Activated CD4-positive, alpha-beta T cell treated with anti-CD3 and anti-CD28 coated beads, Interleukin-2, amount 10 ng/mL, durations not matched to agents 7 days and 5 days (primary cell): ENCODE measurements at regions not wholly inside any gene's neighbourhood (a gene's known extent, or its start where the extent isn't known, plus 50 kb on each side); places are given as distances from the start of the nearest gene placed in this dataset.

Experiments used
- CTCF ChIA-PET: fragments of 350-600 bp; sonication (Branson Sonifier 250); formaldehyde crosslinking; loops from one replicate; lab custom pipeline; 2021; ENCODE audit warnings: antibody characterized with exemption; lab: Charles Lee
- POLR2A ChIA-PET: fragments of 350-600 bp; sonication (Branson Sonifier 250); formaldehyde crosslinking; loops from one replicate; lab custom pipeline; 2021; ENCODE audit warnings: antibody characterized with exemption; lab: Charles Lee
- DNase-seq: peaks from one replicate; pipeline ENCODE4 v3.0.0-alpha.2; 2020
- H3K27ac Mint-ChIP-seq: one replicate; pipeline ENCODE4 v1.8.0; 2021; ENCODE audit warnings: mild to moderate bottlenecking, moderate library complexity, mixed read lengths
- H3K27me3 Mint-ChIP-seq: one replicate; pipeline ENCODE4 v1.8.0; 2021; ENCODE audit warnings: mixed read lengths
- H3K36me3 Mint-ChIP-seq: one replicate; pipeline ENCODE4 v1.8.0; 2021; ENCODE audit warnings: low read depth, mixed read lengths
- H3K4me1 Mint-ChIP-seq: one replicate; pipeline ENCODE4 v1.8.0; 2021; ENCODE audit warnings: mixed read lengths
- H3K4me3 Mint-ChIP-seq: one replicate; pipeline ENCODE4 v1.8.0; 2021; ENCODE audit warnings: mild to moderate bottlenecking, moderate library complexity, mixed read lengths
- H3K9me3 Mint-ChIP-seq: one replicate; pipeline ENCODE4 v1.8.0; 2021; ENCODE audit warnings: mixed read lengths

DNA sequence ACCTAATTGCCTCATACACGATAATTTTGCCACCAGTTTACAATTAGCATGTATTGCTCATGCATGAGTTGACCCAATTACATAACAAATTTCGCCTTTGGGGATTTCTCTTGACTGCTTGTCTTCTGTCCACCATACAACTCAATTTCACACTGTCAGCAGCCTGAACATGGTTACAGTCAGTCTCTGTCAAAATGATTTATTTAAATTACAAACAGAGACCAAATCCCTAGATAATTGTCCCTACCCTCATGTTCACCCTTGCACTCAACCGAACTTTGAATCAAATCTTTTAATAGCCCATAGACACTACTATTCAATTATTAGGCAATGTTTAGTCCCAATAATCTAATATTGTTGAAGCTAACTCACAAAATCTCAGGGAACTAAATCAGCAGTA lies 59.7 kb upstream of the NEBL start:
- H3K4me1 Mint-ChIP-seq: no peaks in the 10 kb centered on the region

DNA sequence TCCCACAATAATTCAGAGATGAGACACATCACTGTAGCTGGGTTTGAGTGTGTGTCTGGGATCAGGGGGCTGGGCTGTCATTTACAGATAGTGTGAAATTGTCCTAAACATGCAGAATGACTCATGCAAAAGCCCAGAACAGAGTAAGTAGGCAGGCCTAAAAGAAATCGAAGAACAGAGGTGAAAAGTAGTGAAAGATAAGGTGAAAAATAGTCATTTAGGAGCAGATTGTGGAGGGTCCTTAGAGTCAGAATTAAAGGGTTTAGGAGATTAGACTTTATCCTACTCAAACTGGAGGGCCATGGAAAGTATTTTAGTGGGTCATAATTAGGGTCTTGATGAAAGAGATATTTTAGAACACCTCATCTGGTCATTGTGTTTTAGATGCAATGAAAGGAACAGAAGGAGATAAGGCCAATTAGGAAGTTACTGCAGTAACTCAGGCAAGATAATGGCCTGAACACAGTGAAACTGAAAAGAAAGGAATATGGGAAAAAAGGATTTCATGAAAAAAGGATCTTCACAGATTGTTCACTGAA lies 58.3 kb upstream of the NEBL start:
- CTCF ChIA-PET: no interaction called here
- POLR2A ChIA-PET: no interaction called here
- H3K36me3 Mint-ChIP-seq: no peaks in the 10 kb centered on the region
- no peaks in the 10 kb centered on the region for H3K9me3 Mint-ChIP-seq
- H3K4me1 Mint-ChIP-seq: no peaks in the 10 kb centered on the region
- H3K4me3 Mint-ChIP-seq: no peak overlapping the region
- no peak for DNase-seq
- no peaks in the 10 kb centered on the region for H3K27me3 Mint-ChIP-seq
- H3K27ac Mint-ChIP-seq: no peak overlapping the region

More for the DNA sequence above, 59.7 kb upstream of the NEBL start:
- POLR2A ChIA-PET: no interaction called here
- Mint-ChIP-seq H3K4me3 (no peak overlapping the region), H3K36me3 (no peaks in the 10 kb centered on the region), H3K9me3 (no peaks in the 10 kb centered on the region), H3K27me3 (no peaks in the 10 kb centered on the region), H3K27ac (no peak overlapping the region)
- no peak for DNase-seq
- CTCF ChIA-PET: no interaction called here

DNA sequence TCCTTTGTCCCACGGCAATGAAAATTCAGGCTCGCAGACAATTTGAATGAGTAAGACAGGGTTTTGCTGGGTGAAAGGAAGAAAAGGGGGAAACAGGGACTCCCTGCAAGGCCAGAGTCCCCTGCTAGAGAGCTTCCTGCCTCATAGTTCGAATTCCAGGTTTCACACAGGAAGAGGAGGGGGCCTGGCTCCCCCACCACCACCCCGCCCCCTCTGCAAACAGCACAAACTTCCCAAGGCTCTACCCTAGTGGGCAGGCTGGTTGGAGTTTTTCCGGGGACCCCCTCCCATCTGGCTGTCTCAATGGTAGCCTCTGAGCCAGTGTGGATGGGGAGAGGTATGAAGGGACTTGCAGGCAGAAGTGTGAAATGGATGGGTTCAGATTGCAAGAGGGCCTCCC lies 57.4 kb upstream of the NEBL start:
- Mint-ChIP-seq H3K4me1 (no peaks in the 10 kb centered on the region), H3K4me3 (no peak overlapping the region), H3K27ac (no peak overlapping the region), H3K36me3 (no peaks in the 10 kb centered on the region), H3K9me3 (no peaks in the 10 kb centered on the region), H3K27me3 (no peaks in the 10 kb centered on the region)
- ChIA-PET CTCF (interaction anchor here (0.6 kb wide), 2 partner anchors 38 to 1365 kb away, joined by 3 to 6 read pairs; no protein-coding TSS in a partner anchor), POLR2A (no interaction called here)
- no peak for DNase-seq

GRCh38 chr10:20953120-20953519 lies 56.0 kb upstream of the NEBL start:
- ChIA-PET CTCF (interaction anchor here (0.7 kb wide), 1 partner anchor 341 kb away, joined by 3 read pairs; no protein-coding TSS in a partner anchor), POLR2A (no interaction called here)
- no peaks in the 10 kb centered on the region for H3K27me3 Mint-ChIP-seq
- DNase-seq: no peak
- no peaks in the 10 kb centered on the region for H3K4me1 Mint-ChIP-seq
- H3K27ac Mint-ChIP-seq: no peak overlapping the region
- H3K9me3 Mint-ChIP-seq: no peaks in the 10 kb centered on the region
- no peaks in the 10 kb centered on the region for H3K36me3 Mint-ChIP-seq
- H3K4me3 Mint-ChIP-seq: no peak overlapping the region

- Mint-ChIP-seq H3K36me3 (no peaks in the 10 kb centered on the region), H3K27me3 (no peaks in the 10 kb centered on the region), H3K4me1 (no peaks in the 10 kb centered on the region), H3K4me3 (no peak overlapping the region), H3K9me3 (no peaks in the 10 kb centered on the region), H3K27ac (no peak overlapping the region)
- DNase-seq: no peak
- ChIA-PET POLR2A (no interaction called here), CTCF (no interaction called here)
These were observed 52.9 kb upstream of the NEBL start for GRCh38 chr10:20949967-20950366.

DNA sequence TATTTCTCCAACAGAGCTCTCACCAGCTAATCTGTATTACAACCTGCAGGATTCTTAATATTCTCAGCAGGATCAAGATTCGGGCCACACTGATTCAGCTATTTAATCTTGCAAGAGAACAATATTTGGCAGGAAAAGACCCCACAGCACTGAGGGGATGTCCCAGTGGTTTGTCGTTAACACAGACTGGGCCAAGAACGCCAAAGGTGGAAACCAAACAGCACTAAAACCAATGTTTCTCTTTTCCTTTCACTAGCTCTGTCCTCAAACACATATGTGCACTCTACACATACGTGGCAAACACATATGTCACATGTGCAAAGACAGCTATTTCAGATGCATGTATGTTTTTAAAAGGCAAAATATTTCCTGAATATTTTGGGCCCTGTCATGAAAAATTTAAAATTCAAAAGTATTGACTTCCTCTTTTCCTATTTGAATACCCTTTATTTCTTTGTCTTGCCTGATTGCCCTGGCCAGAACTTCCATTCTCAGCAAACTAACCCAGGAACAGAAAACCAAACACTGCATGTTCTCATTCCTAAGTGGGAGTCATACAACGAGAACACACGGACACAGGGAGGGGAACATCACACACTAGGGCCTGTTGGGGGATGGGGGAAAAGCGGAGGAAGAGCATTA lies 51.7 kb upstream of the NEBL start:
- no peak for DNase-seq
- H3K27ac Mint-ChIP-seq: no peak overlapping the region
- no peaks in the 10 kb centered on the region for H3K27me3 Mint-ChIP-seq
- H3K9me3 Mint-ChIP-seq: no peaks in the 10 kb centered on the region
- H3K4me3 Mint-ChIP-seq: no peak overlapping the region
- ChIA-PET CTCF (no interaction called here), POLR2A (no interaction called here)
- no peaks in the 10 kb centered on the region for H3K36me3 Mint-ChIP-seq
- no peaks in the 10 kb centered on the region for H3K4me1 Mint-ChIP-seq
